SK-N-SH (cell line): ENCODE measurements at regions not wholly inside any gene's neighbourhood (a gene's known extent, or its start where the extent isn't known, plus 50 kb on each side); places are given as distances from the start of the nearest gene placed in this dataset.

ENCODE experiments used
- CHD2 ChIP-seq: fragments of 150-350 bp; IDR thresholded peaks from 2 replicates; pipeline ENCODE4 v1.6.1; 2018; ENCODE audit warnings: low read length; ENCODE audit not compliant: partially characterized antibody
- EZH2phosphoT487 ChIP-seq: fragments of 200-600 bp; sonication (generic); IDR thresholded peaks from 2 replicates; pipeline ENCODE4 v1.6.1; 2017; ENCODE audit warnings: low read depth, mixed run types, mild to moderate bottlenecking, antibody characterized with exemption, moderate library complexity, borderline replicate concordance
- IRF3 ChIP-seq: fragments of 150-350 bp; IDR thresholded peaks from 2 replicates; pipeline ENCODE4 v1.6.1; 2016; ENCODE audit warnings: mild to moderate bottlenecking, low read depth, low read length
- MXI1 ChIP-seq: IDR thresholded peaks from 2 replicates; pipeline ENCODE4 v1.6.1; 2012; ENCODE audit warnings: mild to moderate bottlenecking, low read depth, low read length, improper control_type of control experiment
- PBX3 ChIP-seq: IDR thresholded peaks from 2 replicates; pipeline ENCODE4; 2012
- POLR2AphosphoS5 ChIP-seq: IDR thresholded peaks from 2 replicates; pipeline ENCODE4 v1.6.1; 2012; ENCODE audit warnings: low read depth, low read length
- RAD21 ChIP-seq: IDR thresholded peaks from 2 replicates; pipeline ENCODE4 v1.6.1; 2012; ENCODE audit warnings: mild to moderate bottlenecking, low read length
- RFX5 ChIP-seq: IDR thresholded peaks from 2 replicates; pipeline ENCODE4 v1.6.1; 2012; ENCODE audit warnings: mild to moderate bottlenecking, improper control_type of control experiment, low read length
- SMC3 ChIP-seq: IDR thresholded peaks from 2 replicates; pipeline ENCODE4 v1.6.1; 2012; ENCODE audit warnings: low read depth, low read length, improper control_type of control experiment
- USF2 ChIP-seq: fragments of 150-350 bp; IDR thresholded peaks from 2 replicates; pipeline ENCODE4 v1.6.1; 2017; ENCODE audit warnings: antibody characterized with exemption, low read length, low read depth, borderline replicate concordance
- TF ChIP-seq, protein P1 (sequence below): fragments of 200-600 bp; sonication (generic); IDR thresholded peaks from 2 replicates; pipeline ENCODE4 v1.6.1; 2017; ENCODE audit warnings: antibody characterized with exemption, mild to moderate bottlenecking, moderate library complexity
- TF ChIP-seq, protein P2 (sequence below): IDR thresholded peaks from 2 replicates; pipeline ENCODE4 v1.4.0; 2012; ENCODE audit warnings: low read depth

- TF ChIP-seq POLR2AphosphoS5 (no peak), RFX5 (no peak), PBX3 (no peak), EZH2phosphoT487 (no peak), USF2 (no peak), SMC3 (no peak), CHD2 (no peak), IRF3 (no peak), MXI1 (no peak), RAD21 (no peak)
- TF ChIP-seq, protein P1, sequence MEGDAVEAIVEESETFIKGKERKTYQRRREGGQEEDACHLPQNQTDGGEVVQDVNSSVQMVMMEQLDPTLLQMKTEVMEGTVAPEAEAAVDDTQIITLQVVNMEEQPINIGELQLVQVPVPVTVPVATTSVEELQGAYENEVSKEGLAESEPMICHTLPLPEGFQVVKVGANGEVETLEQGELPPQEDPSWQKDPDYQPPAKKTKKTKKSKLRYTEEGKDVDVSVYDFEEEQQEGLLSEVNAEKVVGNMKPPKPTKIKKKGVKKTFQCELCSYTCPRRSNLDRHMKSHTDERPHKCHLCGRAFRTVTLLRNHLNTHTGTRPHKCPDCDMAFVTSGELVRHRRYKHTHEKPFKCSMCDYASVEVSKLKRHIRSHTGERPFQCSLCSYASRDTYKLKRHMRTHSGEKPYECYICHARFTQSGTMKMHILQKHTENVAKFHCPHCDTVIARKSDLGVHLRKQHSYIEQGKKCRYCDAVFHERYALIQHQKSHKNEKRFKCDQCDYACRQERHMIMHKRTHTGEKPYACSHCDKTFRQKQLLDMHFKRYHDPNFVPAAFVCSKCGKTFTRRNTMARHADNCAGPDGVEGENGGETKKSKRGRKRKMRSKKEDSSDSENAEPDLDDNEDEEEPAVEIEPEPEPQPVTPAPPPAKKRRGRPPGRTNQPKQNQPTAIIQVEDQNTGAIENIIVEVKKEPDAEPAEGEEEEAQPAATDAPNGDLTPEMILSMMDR = no peak
- TF ChIP-seq, protein P2, sequence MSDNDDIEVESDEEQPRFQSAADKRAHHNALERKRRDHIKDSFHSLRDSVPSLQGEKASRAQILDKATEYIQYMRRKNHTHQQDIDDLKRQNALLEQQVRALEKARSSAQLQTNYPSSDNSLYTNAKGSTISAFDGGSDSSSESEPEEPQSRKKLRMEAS = no peak
Observed at GRCh38 chr15:98384328-98385029, 263.9 kb upstream of the IGF1R start.
